ENCODE measurements at regions not wholly inside any gene's neighbourhood (a gene's known extent, or its start where the extent isn't known, plus 50 kb on each side); places are given as distances from the start of the nearest gene placed in this dataset.
A peak's percentile ranks its signal among the peaks of the same experiment; 100 is the strongest.

DNA sequence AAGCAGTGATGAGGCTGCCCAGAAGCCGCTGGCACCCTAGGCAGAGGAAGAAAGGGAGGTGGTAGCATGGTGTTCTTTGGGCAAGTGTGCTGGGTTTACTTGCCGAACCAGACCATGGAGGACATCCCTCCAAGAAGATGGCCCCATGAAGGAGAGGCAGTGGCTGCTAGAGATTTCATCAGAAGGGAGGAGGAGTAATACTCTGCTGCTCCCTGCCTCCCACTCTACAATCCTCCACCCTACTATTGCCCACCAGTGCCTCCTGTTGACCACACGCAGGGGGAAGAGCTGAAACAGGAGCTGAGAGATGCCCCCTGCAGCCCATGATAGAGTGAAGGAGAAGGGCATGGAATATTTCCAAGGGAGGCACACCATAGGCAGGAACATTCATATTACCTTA, 51.0 kb upstream of the PRSS23 start:
- TF ChIP-seq, protein P1, sequence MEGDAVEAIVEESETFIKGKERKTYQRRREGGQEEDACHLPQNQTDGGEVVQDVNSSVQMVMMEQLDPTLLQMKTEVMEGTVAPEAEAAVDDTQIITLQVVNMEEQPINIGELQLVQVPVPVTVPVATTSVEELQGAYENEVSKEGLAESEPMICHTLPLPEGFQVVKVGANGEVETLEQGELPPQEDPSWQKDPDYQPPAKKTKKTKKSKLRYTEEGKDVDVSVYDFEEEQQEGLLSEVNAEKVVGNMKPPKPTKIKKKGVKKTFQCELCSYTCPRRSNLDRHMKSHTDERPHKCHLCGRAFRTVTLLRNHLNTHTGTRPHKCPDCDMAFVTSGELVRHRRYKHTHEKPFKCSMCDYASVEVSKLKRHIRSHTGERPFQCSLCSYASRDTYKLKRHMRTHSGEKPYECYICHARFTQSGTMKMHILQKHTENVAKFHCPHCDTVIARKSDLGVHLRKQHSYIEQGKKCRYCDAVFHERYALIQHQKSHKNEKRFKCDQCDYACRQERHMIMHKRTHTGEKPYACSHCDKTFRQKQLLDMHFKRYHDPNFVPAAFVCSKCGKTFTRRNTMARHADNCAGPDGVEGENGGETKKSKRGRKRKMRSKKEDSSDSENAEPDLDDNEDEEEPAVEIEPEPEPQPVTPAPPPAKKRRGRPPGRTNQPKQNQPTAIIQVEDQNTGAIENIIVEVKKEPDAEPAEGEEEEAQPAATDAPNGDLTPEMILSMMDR (IDR thresholded peaks at IDR 0.05), result 0 out of 2 replicates have a peak, but pooled peaks have one; percentile 5
- TF ChIP-seq ZFX (IDR thresholded peaks at IDR 0.05; ENCODE audit: borderline replicate concordance), result no peak
